ENCODE measurements at regions not wholly inside any gene's neighbourhood (a gene's known extent, or its start where the extent isn't known, plus 50 kb on each side); places are given as distances from the start of the nearest gene placed in this dataset.
"Not testable (repeated sequence)": the region's sequence is repeated elsewhere in the genome, so short reads cannot be mapped to it uniquely, and the experiment has no call there.

DNA sequence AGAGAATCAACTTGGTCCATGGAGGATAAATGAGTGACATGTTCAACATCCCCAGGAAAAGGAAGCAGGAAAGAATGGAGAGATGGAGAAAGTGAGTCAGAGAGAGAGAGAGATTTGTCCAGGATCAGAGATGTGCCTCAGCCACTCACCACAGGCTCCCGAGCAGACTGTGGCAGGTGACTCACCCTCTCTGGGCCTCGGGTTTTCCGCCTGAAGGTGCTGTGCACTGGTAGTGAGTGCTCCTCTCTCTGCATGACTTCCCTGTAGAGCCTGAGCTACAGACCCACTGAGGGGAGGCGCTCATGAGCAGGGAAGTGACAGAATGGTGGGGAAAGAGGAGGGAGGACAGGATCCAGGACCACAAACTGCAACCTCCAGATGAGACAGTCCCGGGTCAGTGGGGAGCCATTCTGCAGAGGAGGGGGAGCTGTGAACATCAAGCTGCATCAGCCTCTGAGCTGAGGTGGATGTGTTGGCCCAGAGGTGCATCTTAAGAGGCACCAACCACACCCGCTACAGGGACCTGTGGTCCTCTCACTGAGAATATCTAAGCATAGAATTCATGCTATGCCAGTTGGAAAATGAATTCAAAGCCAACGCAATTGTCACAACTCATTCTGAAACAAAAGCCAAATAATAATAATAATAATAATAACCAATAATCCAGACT is 433.4 kb downstream of the BRD1 start:
- DNase-seq (ENCODE audit: low read depth), result no peak

DNA sequence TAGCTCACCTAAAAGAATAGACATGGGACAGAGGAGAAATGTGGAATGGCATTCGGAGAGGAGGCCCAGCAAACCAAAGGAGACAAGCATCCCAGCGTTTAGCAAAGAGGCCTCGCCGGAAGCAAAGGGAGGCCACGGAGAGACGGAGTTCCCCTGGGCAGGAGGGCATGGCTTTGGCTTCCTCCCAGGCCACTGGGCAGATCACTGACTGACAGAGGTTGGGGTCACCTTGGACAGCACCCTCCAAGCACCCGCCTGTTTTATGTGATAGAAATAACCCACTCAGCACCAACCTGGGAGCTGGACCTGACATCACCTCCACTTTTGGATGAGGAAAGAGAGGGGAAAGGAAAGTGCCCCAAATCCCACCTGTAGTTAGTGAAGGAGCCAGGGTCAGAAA is 434.1 kb downstream of the BRD1 start:
- no peak for DNase-seq (ENCODE audit: low read depth)

DNA sequence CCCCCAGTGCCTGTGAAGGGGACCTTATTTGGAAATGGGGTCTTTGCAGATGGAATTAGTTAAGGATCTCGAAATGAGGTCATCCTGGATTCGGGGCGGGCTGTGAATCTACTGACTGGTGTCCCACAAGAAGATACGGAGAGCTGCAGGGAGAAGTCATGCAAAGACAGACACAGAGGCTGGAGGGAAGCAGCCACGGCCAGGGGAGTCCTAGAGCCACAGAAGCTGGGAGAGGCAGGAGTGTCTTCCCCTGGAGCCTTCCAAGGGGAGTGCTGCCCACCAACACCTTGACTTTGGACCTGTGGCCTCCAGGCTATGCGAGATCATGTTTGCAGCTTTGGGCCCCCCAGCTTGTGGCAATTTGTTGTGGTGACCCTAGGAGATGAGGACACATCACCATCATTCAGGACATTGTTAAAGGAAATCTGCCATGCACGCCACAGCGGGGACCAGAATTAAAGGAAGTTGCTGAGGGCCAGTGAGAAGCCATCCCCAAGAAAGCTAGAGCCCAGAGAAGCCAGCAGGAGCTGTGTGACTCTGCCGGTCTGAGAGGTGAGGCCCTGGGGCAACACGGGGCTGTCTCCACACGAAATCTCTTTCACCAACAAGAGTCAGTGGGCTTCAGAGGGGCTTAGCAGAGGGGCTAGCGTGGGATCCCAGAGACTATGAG is 434.7 kb downstream of the BRD1 start:
- no peak for DNase-seq (ENCODE audit: low read depth)

- no peak for DNase-seq (ENCODE audit: low read depth)
These were observed 435.4 kb downstream of the BRD1 start for GRCh38 chr22:49392247-49392646.

DNA sequence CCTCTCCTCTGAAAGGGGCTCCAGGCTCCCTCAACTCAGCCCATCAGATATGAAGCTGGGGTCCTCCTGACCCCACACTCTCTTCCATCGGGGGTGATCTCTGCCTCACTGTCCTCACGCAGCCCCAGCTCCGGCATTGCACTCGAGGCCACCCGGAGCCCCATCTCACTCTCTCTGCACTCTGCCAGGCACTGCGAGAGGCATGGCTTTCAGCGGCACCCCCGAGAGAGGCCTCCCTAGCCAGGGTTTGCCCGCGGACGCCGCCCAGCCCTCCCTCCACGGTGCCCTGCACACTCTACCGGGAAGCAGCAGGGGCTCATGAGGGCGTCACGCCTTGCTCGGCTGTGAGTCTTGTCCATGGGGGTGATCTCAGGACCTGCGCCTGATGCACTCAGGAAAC is 436.2 kb downstream of the BRD1 start:
- no peak for DNase-seq (ENCODE audit: low read depth)

- no peak for DNase-seq (ENCODE audit: low read depth)
These were observed 436.7 kb downstream of the BRD1 start for GRCh38 chr22:49390954-49391353.

- not testable (repeated sequence) for DNase-seq (ENCODE audit: low read depth)
These were observed 443.8 kb downstream of the BRD1 start for GRCh38 chr22:49383909-49384308.

GRCh38 chr22:49382451-49382735 is 445.3 kb downstream of the BRD1 start:
- no peak for DNase-seq (ENCODE audit: low read depth)

DNA sequence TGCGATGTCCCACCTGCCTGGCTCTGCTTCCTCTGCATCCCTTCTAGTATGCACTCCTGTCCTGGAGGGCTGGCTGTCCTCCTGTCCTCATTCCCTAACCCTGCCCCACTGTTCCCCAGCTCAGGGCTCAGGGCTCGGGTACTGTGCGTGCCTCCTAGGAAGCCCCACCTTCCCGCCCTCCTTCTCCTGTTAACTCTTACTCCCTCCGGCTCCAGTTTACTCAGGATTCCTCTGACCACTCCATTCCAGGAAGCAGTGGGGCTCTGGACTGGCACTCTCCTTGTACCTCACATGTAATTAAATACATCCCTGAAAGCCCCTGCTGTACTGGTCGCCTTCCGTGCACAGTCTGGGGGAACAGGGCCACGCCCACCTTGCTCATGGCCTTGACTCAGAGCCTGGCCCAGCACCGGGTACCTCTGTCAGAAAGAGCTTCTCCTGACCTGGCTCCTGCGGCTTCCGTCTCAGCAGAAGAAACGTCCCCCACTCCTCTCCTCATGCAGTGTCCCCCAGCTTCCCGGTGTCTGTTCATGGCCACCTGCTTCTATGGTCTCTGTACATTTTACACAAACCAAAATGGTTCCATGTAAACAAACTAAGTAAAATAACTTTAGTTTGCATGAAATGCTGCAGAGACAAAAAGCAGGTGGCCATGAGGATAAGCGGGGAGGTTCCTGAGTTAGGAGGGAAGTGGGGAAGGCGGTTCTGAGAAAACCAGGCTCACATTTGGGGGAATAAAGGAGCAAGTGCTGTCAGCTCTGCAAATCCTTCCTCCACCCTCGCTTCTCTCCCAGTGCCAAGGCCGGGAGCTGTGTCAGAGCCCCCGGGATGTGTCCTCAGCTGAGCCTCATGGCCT is 445.9 kb downstream of the BRD1 start:
- DNase-seq (ENCODE audit: low read depth), result no peak

DNA sequence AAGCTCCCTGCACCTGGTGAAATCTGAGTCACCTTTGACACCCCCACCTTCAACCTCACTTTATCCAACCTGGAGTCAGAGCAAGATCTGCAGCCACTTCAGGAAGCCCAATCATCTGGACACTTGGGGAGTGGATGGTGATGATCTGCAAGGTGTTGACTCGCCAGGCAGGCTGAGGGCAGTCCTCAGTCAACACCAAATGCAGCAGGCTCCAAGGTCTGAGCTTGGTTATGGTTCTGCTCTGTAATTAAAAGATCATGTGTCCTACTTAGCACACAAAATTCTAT is 446.9 kb downstream of the BRD1 start:
- DNase-seq (ENCODE audit: low read depth), result no peak

GRCh38 chr22:49380095-49380827 is 447.4 kb downstream of the BRD1 start:
- DNase-seq (ENCODE audit: low read depth), result no peak

DNA sequence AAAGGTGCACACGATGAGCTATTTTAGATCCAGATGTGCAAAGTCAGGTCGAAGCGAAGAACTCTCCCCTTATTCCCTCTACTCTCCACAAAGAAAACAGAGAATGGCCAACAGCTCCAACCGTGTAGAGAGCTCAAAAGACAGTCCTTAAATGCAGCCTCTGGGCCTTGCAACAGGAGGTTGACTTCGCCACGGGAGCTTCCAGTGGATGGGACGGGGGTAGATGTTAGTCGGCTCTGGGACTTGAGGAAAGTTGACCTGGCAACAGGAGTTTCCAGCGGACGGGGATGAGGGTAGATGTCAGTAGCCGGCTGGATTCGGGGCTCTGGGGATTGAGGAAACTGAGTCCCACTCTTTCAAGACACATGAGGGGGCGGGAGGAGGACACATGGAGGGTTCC is 450.4 kb downstream of the BRD1 start:
- DNase-seq (ENCODE audit: low read depth), result no peak

- DNase-seq (ENCODE audit: low read depth), result no peak
These were observed 453.9 kb downstream of the BRD1 start for GRCh38 chr22:49373801-49374226.

- DNase-seq (ENCODE audit: low read depth), result no peak
These were observed 454.4 kb downstream of the BRD1 start for GRCh38 chr22:49373289-49373666.

DNA sequence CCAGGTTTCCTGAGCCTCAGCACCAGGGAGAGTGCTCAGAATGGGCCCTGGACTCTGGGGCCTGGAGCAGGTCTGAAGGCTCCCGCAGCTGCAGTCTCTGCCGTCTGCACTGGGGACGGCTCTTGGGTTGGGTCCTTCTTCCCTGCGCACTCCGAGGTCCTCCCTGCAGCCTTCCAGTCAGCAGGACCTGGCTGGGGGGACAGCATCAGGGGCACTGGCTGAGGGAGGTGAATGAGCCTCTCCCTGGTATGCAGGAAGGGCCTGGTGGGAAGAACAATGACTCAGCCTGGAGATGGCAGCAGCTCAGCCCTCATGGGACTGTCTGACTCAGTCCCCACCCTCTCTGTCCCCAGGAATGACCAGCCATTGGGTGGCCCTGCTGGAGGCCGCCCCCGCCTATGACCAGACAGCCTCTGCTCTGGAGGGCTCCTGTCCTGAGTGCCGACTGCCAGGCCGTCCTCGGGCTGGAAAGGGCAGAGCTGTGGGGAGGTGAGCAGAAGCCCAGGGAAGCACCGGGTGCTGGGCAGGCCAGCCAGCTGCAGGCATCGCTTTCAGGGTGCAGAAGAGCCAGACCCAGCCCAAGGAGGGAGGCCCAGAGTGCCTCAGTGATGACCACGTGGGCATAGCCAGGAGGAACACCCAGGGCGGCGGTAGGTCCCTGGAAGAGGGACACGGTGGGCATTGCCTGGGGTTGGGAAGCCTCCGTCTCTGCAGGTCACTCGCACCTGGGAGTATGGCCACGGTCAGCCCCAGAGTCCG is 455.0 kb downstream of the BRD1 start:
- DNase-seq (ENCODE audit: low read depth), result no peak

GRCh38 chr22:49372111-49372529 is 455.6 kb downstream of the BRD1 start:
- no peak for DNase-seq (ENCODE audit: low read depth)

DNA sequence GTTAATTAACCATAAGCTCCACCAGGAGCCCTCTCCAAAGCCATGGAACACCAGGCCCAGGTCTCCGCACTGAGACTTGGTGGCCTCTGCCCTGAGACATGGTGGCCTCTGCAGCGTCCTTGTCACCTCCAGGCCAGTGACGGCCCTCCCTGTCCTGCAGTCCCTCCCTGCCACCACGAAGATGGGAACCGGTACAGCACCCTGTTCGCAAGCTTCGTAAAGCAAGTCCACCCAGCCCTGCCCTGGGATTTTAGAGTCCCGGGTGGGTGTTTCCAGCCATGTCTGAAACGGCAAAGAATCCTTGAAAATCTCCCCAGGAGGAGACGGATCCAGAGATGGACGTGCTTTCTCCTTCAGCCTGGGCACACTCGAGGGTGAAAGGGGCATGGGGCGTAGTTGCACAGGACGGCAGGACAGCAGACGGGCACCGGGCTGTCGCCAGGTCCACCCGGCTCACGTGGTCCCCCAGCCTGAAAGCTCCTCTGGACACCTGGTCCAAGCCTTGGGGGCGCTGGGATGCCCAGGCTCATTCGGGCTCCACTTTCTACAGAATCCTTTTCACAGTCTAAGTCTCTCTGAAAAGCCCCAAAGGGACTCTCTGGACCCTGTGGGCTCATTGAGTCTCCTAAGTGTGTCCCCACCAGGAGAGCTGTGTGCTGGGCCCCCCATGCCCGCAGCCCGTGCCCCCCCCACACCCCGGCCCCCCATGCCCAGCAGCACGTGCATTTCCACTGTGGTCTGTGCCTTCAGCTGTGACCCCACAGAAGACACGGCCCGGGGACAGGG is 456.2 kb downstream of the BRD1 start:
- no peak for DNase-seq (ENCODE audit: low read depth)

DNA sequence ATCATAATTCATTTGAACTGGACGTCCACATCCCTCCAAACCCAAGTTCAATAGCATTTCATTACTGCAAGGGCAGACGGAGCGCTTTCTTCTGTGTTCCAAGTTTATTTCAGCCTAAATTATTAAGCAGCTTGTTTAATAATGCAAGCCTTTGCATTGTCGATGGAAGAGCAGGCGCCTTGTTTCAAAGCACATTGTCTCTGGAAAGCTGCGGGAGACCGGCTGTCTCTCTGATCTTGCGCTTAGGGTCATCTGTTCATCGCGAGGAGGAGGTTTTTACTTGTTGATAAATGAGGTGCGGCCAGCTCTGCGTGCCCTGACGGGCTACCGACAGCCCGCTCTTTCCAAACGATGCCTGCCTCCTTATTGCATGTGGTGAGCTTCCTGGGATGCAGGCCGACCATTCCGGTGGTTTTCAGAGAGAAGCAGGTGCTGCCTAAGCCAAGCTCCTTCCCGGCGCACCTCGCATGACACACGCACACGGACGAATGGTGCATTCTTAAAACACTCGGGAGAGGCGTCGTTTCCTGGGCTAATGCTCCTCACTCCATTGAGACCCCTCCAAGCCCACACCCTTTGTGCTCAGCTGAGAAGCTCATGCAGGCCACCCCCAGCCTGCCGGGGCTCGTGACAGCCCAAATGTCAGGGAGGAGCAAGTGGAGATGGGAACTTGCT is 456.9 kb downstream of the BRD1 start:
- DNase-seq (ENCODE audit: low read depth), result no peak

DNA sequence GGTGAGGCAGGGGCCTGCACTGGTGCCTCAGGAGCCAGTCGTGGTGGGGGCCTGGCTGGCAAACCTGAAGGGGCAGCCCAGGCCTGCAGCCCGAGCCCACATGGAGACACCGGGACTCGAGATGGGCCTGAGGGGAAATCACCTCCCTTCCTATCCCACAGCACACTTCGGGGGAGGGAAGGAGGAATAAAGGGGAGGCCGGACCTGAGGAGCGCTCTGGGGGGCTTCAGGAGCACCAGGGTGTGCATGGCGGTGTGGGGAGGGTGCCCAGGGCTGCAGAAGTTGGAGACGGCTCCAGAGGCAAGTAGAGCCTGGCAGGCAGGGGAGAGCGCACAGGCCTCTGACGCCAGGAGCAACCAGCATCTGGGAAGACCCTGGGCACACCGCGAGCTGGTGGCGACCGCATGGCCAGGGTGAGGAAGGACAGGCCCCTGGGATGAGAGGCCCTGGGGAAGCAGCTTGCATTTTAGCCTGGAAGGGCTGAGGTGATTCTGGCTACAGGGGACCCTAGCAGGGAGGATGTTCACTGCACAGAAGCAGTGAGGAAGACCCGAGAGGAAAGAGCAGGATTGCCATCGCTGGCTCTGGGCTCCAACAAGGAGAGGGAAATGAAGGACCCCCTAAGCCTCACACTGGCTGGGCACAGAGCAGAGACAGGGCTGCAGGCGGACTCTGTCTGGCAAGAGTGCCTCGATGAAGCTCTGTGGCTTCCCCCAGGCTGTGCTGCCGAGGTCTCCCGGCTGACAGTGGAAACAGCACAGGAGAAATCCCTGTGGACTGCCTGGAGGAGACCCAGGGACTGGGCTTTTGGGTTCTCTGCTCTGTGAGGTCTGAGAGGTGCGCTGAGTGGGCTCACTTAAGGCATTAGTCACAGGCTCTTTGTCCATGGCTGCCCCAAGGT is 457.7 kb downstream of the BRD1 start:
- no peak for DNase-seq (ENCODE audit: low read depth)
